ENCODE measurements at regions not wholly inside any gene's neighbourhood (a gene's known extent, or its start where the extent isn't known, plus 50 kb on each side); places are given as distances from the start of the nearest gene placed in this dataset.

- TF ChIP-seq ZNF626 (tag by site-specific recombination; IDR thresholded peaks at IDR 0.05), result no peak
- no peak for TF ChIP-seq CTCF (tag by site-specific recombination; IDR thresholded peaks at IDR 0.05)
- TF ChIP-seq ELK4 (IDR thresholded peaks at IDR 0.05; ENCODE audit: borderline replicate concordance, low read depth, low read length), result no peak
- TF ChIP-seq ZBTB21 (tag by site-specific recombination; IDR thresholded peaks at IDR 0.05), result no peak
- TF ChIP-seq ZNF140 (tag by site-specific recombination; IDR thresholded peaks at IDR 0.05), result no peak
- TF ChIP-seq ZNF692 (tag by site-specific recombination; IDR thresholded peaks at IDR 0.05), result no peak
- no peak for TF ChIP-seq YY1 (tag by site-specific recombination; IDR thresholded peaks at IDR 0.05)
- TF ChIP-seq ZNF362 (tag by site-specific recombination; IDR thresholded peaks at IDR 0.05), result no peak
- TF ChIP-seq TCF7L2 (IDR thresholded peaks at IDR 0.05; ENCODE audit: borderline replicate concordance, low read depth, low read length), result no peak
- TF ChIP-seq ZNF704 (tag by site-specific recombination; IDR thresholded peaks at IDR 0.05), result no peak
Observed at GRCh38 chr6:6901205-6901719, 206.5 kb upstream of the RREB1 start.

All from HEK293 (cell line).